Breast epithelium (tissue), 4 donors: ENCODE measurements at regions not wholly inside any gene's neighbourhood (a gene's known extent, or its start where the extent isn't known, plus 50 kb on each side); places are given as distances from the start of the nearest gene placed in this dataset.
"Not testable (repeated sequence)": the region's sequence is repeated elsewhere in the genome, so short reads cannot be mapped to it uniquely, and the experiment has no call there.

Experiments
- DNase-seq, 2 donors: peaks; one replicate each; pipeline ENCODE4 v3.0.0-alpha.2; 2019; ENCODE audit warnings: low spot score in 2 of 2
- H3K27ac ChIP-seq, 2 donors: fragments of 200-600 bp; sonication (generic) in 1 of 2; one replicate each; pipeline ENCODE4 v1.5.1; 2016 to 2019; ENCODE audit warnings: mild to moderate bottlenecking in 1 of 2
- H3K27me3 ChIP-seq, 2 donors: fragments of 200-600 bp; sonication (generic) in 1 of 2; one replicate each; pipeline versions ENCODE4 v1.5.1 to v1.6.0; 2017 to 2019; ENCODE audit warnings: control low read depth in 1 of 2, mild to moderate bottlenecking in 1 of 2
- H3K36me3 ChIP-seq: fragments of 200-600 bp; one replicate; pipeline ENCODE4 v1.5.1; 2019
- H3K4me1 ChIP-seq, 2 donors: fragments of 200-600 bp; sonication (generic); one replicate each; pipeline ENCODE4 v1.5.1; 2016 to 2019; ENCODE audit warnings: control low read depth in 1 of 2
- H3K4me3 ChIP-seq, 3 donors: fragments of 200-600 bp; sonication (generic); 1 replicate in 2 of 3; 2 replicates in 1 of 3; pipeline ENCODE4 v1.5.1; 2016 to 2019; ENCODE audit warnings: mild to moderate bottlenecking in 3 of 3, moderate library complexity in 2 of 3
- H3K9me3 ChIP-seq, 2 donors: fragments of 200-600 bp; sonication (generic) in 1 of 2; one replicate each; pipeline ENCODE4 v1.5.1; 2016 to 2019; ENCODE audit warnings: control low read depth in 1 of 2
- POLR2A ChIP-seq: fragments of 450-650 bp; IDR thresholded peaks from one replicate; pipeline ENCODE4 v1.6.1; 2016; ENCODE audit warnings: antibody characterized with exemption, mild to moderate bottlenecking, moderate library complexity
- POLR2AphosphoS5 ChIP-seq, 3 donors: sonication (generic); formaldehyde crosslinking; IDR thresholded peaks; one replicate each; pipeline ENCODE4 v1.6.1; 2017; ENCODE audit warnings: antibody characterized with exemption in 3 of 3
- intact Hi-C: fragments of 100-400 bp; cut with DNase I; formaldehyde crosslinking; loops from one replicate; pipeline ENCODE4 v1.15.1; 2023; ENCODE audit warnings: low total_unique reads
- TF ChIP-seq, protein P1 (sequence below), 3 donors: fragments of 450-650 bp; IDR thresholded peaks; one replicate each; pipeline ENCODE4 v1.5.1; 2016 to 2017; ENCODE audit warnings: antibody characterized with exemption in 3 of 3, mild to moderate bottlenecking in 3 of 3, moderate library complexity in 3 of 3

DNA sequence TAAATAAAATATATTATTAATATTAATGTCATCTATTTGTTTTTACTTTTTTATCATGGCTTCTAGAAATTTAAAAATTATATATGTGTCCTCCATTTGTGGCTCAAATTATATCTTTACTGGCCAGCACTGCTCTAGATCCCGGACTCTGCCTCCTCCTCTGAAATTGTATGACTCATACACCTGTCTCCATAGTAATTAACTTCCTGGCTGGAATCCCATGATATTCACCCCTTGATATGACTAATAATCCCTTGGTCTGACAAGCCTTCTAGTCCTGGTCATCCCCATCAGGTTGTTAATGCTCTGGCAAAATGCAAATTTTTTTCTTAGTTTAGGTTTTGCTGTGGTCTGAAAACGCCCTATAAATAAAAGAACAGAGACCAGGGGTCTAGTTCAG is 116.2 kb downstream of the BMP4 start:
- H3K27ac ChIP-seq = no peak overlapping the region
- no peaks in the 10 kb centered on the region for H3K27me3 ChIP-seq
- no peak for DNase-seq
- TF ChIP-seq, protein P1, sequence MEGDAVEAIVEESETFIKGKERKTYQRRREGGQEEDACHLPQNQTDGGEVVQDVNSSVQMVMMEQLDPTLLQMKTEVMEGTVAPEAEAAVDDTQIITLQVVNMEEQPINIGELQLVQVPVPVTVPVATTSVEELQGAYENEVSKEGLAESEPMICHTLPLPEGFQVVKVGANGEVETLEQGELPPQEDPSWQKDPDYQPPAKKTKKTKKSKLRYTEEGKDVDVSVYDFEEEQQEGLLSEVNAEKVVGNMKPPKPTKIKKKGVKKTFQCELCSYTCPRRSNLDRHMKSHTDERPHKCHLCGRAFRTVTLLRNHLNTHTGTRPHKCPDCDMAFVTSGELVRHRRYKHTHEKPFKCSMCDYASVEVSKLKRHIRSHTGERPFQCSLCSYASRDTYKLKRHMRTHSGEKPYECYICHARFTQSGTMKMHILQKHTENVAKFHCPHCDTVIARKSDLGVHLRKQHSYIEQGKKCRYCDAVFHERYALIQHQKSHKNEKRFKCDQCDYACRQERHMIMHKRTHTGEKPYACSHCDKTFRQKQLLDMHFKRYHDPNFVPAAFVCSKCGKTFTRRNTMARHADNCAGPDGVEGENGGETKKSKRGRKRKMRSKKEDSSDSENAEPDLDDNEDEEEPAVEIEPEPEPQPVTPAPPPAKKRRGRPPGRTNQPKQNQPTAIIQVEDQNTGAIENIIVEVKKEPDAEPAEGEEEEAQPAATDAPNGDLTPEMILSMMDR (IDR thresholded peaks at IDR 0.05) = no peak
- TF ChIP-seq POLR2A (no peak), POLR2AphosphoS5 (IDR thresholded peaks at IDR 0.05) (no peak)
- no peak overlapping the region for H3K4me3 ChIP-seq
- no peaks in the 10 kb centered on the region for H3K36me3 ChIP-seq
- no peaks in the 10 kb centered on the region for H3K4me1 ChIP-seq
- peaks cover 11 to 13% of the 10 kb centered on the region in 2 donors for H3K9me3 ChIP-seq
- intact Hi-C loops = no loop called here

DNA sequence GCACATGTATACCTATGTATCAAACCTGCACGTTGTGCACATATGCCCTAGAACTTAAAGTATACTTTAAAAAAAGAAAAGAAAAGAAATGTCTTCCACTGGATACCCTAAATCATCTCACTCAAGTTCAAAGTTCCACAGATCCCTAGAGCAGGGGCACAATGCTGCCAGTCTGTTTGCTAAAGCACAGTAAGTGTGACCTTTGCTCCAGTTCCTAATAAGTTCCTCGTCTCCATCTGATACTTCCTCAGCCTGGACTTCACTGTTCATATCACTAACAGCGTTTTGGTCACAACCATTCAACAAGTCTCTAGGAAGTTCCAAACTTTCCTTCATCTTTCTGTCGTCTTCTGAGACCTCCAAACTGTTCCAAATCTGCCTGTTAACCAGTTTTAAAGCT is 118.3 kb downstream of the BMP4 start:
- no peak for DNase-seq
- H3K4me3 ChIP-seq = no peak overlapping the region
- intact Hi-C loops = no loop called here
- no peak overlapping the region for H3K27ac ChIP-seq
- no peaks in the 10 kb centered on the region for H3K27me3 ChIP-seq
- no peak for TF ChIP-seq POLR2A
- TF ChIP-seq POLR2AphosphoS5 (IDR thresholded peaks at IDR 0.05) = no peak
- TF ChIP-seq, protein P1 (IDR thresholded peaks at IDR 0.05) = no peak
- H3K9me3 ChIP-seq = peaks cover 11 to 13% of the 10 kb centered on the region in 2 donors
- H3K36me3 ChIP-seq = no peaks in the 10 kb centered on the region
- H3K4me1 ChIP-seq = no peaks in the 10 kb centered on the region

DNA sequence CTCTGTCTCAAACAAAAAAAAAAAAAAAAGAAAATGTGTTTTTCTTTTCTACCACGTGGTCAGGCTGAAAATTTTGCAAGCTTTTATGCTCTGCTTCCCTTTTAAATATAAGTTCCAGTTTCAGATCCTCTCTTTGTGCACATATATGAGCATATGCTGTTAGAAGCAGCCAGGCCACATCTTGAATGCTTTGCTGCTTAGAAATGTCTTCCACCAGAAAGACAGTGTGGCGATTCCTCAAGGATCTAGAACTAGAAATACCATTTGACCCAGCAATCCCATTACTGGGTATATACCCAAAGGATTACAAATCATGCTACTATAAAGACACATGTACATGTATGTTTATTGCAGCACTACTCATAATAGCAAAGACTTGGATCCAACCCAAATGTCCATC is 119.0 kb downstream of the BMP4 start:
- DNase-seq, H3K27ac ChIP-seq, H3K4me1 ChIP-seq, H3K27me3 ChIP-seq, H3K36me3 ChIP-seq, H3K4me3 ChIP-seq, intact Hi-C loops: not testable (repeated sequence)
- H3K9me3 ChIP-seq = peaks cover 11 to 13% of the 10 kb centered on the region in 2 donors

DNA sequence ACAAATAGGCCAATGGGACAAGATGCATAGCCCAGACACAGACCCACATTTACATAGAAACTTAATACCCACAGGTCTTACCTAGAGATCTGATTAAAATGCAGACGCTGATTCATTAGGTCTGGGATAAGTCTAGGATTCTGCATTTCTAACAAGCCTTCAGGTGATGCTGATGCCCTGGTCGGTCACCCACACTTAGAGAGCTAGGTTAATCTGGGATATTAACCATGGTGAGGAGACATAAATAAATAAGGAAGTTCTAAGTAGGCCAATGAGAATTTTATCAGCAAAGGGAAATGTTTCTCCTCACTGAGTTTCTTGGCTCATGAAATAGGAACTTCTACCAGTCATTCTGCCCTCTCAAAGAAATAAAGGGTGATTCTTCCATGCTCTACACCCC is 120.1 kb downstream of the BMP4 start:
- Histone ChIP-seq H3K27ac (no peak overlapping the region), H3K27me3 (no peaks in the 10 kb centered on the region), H3K36me3 (no peaks in the 10 kb centered on the region), H3K4me3 (no peak overlapping the region), H3K4me1 (no peaks in the 10 kb centered on the region), H3K9me3 (peaks cover 11 to 13% of the 10 kb centered on the region in 2 donors)
- intact Hi-C loops = no loop called here
- TF ChIP-seq POLR2AphosphoS5 (IDR thresholded peaks at IDR 0.05) (no peak), POLR2A (no peak)
- TF ChIP-seq, protein P1 (IDR thresholded peaks at IDR 0.05) = no peak
- no peak for DNase-seq

DNA sequence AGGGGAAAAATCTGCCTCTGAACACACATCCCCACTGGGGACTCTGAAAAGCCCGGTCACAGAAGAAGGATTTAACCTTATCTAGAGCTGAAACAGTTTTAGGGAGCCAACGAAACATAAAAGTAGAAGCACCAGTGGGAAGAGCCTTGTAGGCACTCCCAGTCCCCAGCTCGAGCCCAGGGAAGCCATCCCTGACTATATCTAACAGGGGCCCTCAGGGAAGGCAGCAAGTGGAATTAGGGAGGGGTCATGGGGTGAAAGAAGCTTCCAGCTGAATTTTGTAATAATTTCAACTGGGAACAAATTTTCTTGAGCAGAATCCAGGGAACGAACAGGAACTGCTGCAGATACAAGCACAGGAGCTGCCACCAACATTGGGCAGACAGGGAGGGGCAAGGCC is 127.8 kb downstream of the BMP4 start:
- no peak overlapping the region for H3K27ac ChIP-seq
- TF ChIP-seq POLR2AphosphoS5 (IDR thresholded peaks at IDR 0.05) = no peak
- no peaks in the 10 kb centered on the region for H3K36me3 ChIP-seq
- H3K27me3 ChIP-seq = no peaks in the 10 kb centered on the region
- no peaks in the 10 kb centered on the region for H3K4me1 ChIP-seq
- intact Hi-C loops = no loop called here
- DNase-seq = no peak
- no peaks in the 10 kb centered on the region for H3K9me3 ChIP-seq
- H3K4me3 ChIP-seq = no peak overlapping the region

DNA sequence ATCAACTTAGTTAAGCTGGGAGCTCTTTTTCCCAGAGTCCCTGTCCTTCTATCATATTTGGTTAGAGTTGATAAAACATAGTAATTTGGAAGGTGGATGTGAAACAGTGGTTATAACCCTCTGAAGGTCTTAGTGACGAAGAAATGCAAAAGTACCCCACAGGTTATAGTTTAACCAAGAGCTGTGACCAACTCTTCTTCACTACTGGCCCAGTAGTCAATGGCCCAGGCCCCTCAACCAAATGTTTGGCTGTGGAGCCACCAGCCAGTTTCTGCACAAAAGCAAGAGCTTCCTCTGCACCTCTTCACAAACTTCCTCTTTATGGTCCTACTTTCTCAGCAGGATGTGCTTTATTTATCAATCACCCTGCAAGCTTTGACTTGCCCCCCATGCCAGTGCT is 132.6 kb downstream of the BMP4 start:
- no peak for TF ChIP-seq POLR2A
- TF ChIP-seq POLR2AphosphoS5 (IDR thresholded peaks at IDR 0.05) = no peak
- TF ChIP-seq, protein P1 (IDR thresholded peaks at IDR 0.05) = no peak
- Histone ChIP-seq H3K27ac (no peak overlapping the region), H3K36me3 (no peaks in the 10 kb centered on the region), H3K4me1 (no peaks in the 10 kb centered on the region), H3K27me3 (no peaks in the 10 kb centered on the region), H3K4me3 (no peak overlapping the region), H3K9me3 (no peaks in the 10 kb centered on the region)
- DNase-seq = no peak
- intact Hi-C loops = no loop called here
